ENCODE measurements at regions not wholly inside any gene's neighbourhood (a gene's known extent, or its start where the extent isn't known, plus 50 kb on each side); places are given as distances from the start of the nearest gene placed in this dataset.
"Not testable (repeated sequence)": the region's sequence is repeated elsewhere in the genome, so short reads cannot be mapped to it uniquely, and the experiment has no call there.

DNA sequence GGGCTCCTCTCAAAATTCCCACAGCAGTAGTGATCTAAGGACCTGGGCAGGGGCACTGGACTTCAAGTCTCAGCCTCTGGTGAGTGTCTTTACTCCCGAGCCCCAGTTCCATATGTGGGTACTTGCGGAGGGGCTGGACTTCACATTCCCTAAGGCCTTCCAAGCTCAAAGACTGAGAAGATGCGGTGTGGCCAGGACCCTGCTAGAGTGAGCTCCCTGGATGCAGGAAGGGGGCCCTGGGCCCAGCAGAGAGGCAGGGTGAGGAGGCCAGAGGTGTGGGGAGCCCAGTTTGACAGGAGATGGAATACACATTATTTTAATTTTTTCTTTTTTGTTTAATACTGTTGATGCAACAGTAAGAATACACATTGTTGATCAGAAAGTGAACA is 83.7 kb downstream of the IGLL1 start:
- TF ChIP-seq, protein P1, sequence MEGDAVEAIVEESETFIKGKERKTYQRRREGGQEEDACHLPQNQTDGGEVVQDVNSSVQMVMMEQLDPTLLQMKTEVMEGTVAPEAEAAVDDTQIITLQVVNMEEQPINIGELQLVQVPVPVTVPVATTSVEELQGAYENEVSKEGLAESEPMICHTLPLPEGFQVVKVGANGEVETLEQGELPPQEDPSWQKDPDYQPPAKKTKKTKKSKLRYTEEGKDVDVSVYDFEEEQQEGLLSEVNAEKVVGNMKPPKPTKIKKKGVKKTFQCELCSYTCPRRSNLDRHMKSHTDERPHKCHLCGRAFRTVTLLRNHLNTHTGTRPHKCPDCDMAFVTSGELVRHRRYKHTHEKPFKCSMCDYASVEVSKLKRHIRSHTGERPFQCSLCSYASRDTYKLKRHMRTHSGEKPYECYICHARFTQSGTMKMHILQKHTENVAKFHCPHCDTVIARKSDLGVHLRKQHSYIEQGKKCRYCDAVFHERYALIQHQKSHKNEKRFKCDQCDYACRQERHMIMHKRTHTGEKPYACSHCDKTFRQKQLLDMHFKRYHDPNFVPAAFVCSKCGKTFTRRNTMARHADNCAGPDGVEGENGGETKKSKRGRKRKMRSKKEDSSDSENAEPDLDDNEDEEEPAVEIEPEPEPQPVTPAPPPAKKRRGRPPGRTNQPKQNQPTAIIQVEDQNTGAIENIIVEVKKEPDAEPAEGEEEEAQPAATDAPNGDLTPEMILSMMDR (IDR thresholded peaks at IDR 0.05; ENCODE audit: low read depth, low read length): no peak
- no peak overlapping the region for H3K4me3 ChIP-seq (replicated peaks in 1 of 2; ENCODE audit: low read depth in 2 of 2, low read length in 2 of 2)
- DNase-seq (ENCODE audit: low read depth in 2 of 2): no peak

DNA sequence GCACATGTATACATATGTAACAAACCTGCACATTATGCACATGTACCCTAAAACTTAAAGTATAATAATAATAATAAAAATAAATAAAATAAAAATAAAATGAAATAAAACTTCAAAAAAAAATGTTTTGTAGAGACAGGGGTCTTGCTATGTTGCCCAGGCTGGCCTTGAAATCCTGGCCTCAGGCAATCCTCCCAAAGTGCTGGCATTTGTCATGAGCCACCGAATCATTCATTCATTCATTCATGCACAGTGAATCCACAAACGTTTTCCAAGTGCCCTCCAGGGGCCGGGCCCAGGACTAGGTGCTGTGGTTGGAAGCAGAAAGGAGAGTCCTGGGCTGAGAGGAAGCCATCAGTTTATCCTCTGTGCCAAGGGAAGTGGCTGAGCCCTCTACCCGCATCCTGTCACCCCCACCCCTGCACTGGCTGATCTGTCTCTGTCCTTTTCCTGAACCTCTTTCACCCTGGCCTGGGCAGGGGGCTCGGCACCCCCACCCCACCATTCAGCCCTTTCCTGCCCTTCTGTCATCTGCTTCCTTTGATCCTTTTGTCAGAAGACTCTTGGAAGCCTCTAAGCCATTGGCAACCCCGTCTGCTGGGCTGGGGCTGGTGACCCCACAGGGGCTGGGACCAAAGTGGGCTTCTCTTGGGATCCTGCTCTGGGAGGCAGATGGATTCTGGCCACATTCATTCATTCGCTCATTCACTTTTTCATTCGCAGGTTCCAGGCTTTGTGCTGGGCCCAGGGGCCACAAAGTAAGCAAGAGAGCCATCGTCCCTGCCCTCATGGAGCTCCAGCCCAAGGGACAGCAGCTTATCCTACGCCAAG is 84.3 kb downstream of the IGLL1 start:
- H3K4me3 ChIP-seq (replicated peaks in 1 of 2; ENCODE audit: low read depth in 2 of 2, low read length in 2 of 2): no peak overlapping the region
- DNase-seq (ENCODE audit: low read depth in 2 of 2): no peak
- TF ChIP-seq, protein P1 (IDR thresholded peaks at IDR 0.05; ENCODE audit: low read depth, low read length): no peak

DNA sequence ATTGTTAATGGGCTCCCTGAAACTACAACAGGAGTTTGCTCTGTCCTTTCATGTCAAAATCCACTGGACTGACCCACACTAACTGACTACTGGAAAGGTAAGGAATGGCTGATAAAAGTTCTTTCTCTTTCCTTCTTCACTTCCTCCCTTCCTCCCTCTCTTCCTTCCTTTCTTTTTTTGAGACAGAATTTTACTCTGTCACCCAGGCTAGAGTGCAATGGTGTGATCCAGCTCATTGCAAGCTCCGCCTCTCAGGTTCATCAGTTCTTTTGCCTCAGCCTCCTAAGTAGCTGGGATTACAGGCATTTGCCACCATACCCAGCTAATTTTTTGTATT is 85.2 kb downstream of the IGLL1 start:
- no peak for DNase-seq (ENCODE audit: low read depth in 2 of 2)
- TF ChIP-seq, protein P1 (IDR thresholded peaks at IDR 0.05; ENCODE audit: low read depth, low read length): no peak
- no peak overlapping the region for H3K4me3 ChIP-seq (replicated peaks in 1 of 2; ENCODE audit: low read depth in 2 of 2, low read length in 2 of 2)

DNA sequence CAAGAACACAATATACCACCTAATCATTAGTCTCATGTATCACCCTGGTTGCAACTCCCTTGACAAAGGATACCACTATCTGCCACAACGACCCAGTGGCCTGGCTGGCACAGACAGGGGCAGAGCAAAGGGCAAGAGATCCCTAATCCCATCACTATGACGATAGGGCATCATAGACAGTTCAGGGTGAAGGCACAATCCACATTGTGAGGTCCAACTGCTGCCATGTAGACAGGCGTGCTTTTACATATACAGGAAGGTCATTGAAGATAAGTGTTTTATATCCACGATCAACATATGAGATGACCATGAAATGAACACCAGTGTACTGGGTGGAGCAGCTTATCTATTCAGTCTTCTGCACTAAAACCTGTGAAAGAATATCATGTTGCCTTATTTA is 94.6 kb downstream of the IGLL1 start:
- no peak for DNase-seq (ENCODE audit: low read depth in 2 of 2)
- TF ChIP-seq, protein P1 (IDR thresholded peaks at IDR 0.05; ENCODE audit: low read depth, low read length): no peak
- no peak overlapping the region for H3K4me3 ChIP-seq (replicated peaks in 1 of 2; ENCODE audit: low read depth in 2 of 2, low read length in 2 of 2)

DNA sequence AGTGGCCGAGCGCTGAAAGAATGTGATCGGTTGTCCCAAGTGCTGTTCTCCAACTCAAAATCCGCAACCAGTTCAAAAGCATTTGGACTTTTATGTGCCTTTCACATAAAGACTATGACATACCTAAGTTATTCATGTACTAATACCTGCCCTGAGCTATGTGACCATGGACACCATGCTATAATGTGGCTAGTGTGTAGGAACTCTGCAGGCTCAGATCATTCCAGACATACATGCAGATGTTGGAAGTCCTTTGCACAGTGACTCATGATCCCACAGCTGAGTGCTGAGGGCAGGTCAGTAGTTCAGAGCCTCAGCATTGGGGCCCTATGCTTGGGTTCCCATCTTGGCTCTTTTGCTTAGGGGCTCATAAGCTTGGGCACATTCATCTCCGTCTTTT is 95.4 kb downstream of the IGLL1 start:
- H3K4me3 ChIP-seq (replicated peaks in 1 of 2; ENCODE audit: low read depth in 2 of 2, low read length in 2 of 2): no peak overlapping the region
- DNase-seq (ENCODE audit: low read depth in 2 of 2): no peak
- TF ChIP-seq, protein P1 (IDR thresholded peaks at IDR 0.05; ENCODE audit: low read depth, low read length): no peak

DNA sequence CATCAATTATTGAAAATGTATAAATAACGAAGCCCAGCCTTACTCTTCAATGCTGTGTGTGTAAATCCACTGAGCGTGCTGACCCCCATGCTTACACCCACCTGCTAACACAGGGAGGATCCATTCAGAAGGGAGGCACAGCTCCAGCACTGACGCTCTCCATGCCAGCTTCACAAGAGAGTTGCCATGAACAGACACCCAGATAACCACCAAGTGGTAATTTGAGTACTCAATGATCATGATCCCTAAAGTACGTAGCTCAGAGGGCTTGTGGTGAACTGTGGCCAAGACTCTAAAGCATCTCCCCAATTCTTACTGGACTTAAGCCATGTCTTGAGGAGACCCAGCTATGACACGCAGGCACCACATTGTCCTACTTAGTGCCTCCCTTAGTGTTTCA is 98.7 kb downstream of the IGLL1 start:
- no peak for DNase-seq (ENCODE audit: low read depth in 2 of 2)
- TF ChIP-seq, protein P1 (IDR thresholded peaks at IDR 0.05; ENCODE audit: low read depth, low read length): no peak
- H3K4me3 ChIP-seq (replicated peaks in 1 of 2; ENCODE audit: low read depth in 2 of 2, low read length in 2 of 2): no peak overlapping the region

DNA sequence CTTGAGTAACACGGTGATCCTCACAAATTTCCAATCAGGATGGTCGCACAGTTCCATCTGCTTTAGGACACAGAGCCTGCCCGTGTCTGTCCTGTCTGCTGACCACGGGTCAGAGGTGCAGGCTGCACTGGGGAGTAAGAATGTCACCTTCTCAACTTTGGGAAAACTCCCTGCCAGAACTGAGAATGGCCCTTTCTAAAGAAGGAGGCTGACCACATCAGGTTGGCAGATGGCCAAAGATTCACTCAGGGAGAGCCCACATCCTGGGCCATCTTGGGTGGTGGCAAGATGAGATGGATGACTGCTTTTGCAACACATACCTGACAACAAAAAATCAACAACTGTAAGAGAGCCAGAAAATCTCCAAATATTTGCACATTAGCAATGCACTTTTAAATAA is 101.9 kb downstream of the IGLL1 start:
- no peak overlapping the region for H3K4me3 ChIP-seq (replicated peaks in 1 of 2; ENCODE audit: low read depth in 2 of 2, low read length in 2 of 2)
- TF ChIP-seq, protein P1 (IDR thresholded peaks at IDR 0.05; ENCODE audit: low read depth, low read length): no peak
- peak in 1 of 2 donors; percentile 3 for DNase-seq (ENCODE audit: low read depth in 2 of 2)

DNA sequence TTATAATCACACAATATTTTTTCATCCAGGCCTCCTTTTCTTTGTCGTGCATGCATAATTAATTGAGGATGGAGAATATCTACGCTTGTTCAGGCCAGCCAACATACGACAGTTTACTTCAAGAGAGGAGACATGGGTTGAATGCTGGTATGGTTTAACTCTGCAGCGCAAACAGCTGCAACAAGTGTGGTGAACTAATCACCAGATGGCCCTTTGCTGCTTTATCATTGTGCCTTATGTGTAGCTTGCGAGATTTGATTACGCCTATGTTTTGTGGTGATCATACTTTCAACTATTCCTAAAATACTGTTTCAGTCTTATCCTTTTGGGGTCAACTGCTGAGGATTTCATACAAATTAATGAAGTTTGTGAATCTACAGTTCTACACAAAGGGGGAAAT is 105.6 kb downstream of the IGLL1 start:
- DNase-seq (ENCODE audit: low read depth in 2 of 2); H3K4me3 ChIP-seq (replicated peaks in 1 of 2; ENCODE audit: low read depth in 2 of 2, low read length in 2 of 2): not testable (repeated sequence)

Measured in cardiac fibroblast (primary cell).